Right renal pelvis (tissue), 4 donors: ENCODE measurements at regions not wholly inside any gene's neighbourhood (a gene's known extent, or its start where the extent isn't known, plus 50 kb on each side); places are given as distances from the start of the nearest gene placed in this dataset.
"Not testable (repeated sequence)": the region's sequence is repeated elsewhere in the genome, so short reads cannot be mapped to it uniquely, and the experiment has no call there.

Experiments used
- DNase-seq, 4 donors: peaks; one replicate each; pipeline ENCODE4 v3.0.0-alpha.2; 2013; ENCODE audit warnings: low read depth in 4 of 4, low spot score in 3 of 4, missing footprints in 1 of 4

- not testable (repeated sequence) for DNase-seq
Measured at GRCh38 chr10:8367672-8368411, 313.4 kb downstream of the GATA3 start.

GRCh38 chr10:8369666-8370065 lies 315.2 kb downstream of the GATA3 start:
- DNase-seq, result no peak

GRCh38 chr10:8374334-8374733 lies 319.8 kb downstream of the GATA3 start:
- DNase-seq, result no peak

GRCh38 chr10:8375137-8375536 lies 320.6 kb downstream of the GATA3 start:
- no peak for DNase-seq

- DNase-seq, result no peak
Measured at GRCh38 chr10:8378198-8378983, 323.9 kb downstream of the GATA3 start.

- no peak for DNase-seq
Measured at GRCh38 chr10:8379906-8380832, 325.7 kb downstream of the GATA3 start.

DNA sequence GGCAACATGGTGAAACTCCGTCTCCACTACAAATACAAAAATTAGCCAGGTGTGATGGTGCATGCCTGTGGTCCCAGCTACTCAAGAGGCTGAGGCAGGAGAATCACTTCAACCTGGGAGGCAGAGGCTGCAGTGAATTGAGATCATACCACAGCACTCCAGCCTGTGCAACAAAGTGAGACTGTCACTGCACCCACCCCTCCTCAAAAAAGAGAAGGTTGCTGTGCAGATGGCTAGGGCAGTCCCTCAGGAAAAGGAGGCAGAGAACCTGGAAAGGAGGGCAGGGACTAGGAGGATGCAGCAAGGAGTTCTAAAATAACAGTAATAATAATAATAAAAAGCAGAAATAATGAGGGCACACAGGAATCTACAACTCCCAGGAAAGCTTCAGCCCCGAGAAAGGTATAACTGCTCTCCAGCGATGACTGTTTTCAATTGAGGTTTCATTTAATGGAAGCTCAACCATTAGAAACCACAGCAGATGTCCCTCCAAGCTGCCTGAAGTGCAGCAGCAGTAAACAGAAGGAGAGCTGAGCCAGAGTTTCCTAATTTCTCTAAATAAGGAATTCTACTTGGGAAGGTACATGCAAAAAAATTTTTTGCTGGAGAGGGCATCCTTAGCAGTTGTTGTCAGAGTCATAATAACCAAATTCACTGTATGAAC lies 326.5 kb downstream of the GATA3 start:
- no peak for DNase-seq

DNA sequence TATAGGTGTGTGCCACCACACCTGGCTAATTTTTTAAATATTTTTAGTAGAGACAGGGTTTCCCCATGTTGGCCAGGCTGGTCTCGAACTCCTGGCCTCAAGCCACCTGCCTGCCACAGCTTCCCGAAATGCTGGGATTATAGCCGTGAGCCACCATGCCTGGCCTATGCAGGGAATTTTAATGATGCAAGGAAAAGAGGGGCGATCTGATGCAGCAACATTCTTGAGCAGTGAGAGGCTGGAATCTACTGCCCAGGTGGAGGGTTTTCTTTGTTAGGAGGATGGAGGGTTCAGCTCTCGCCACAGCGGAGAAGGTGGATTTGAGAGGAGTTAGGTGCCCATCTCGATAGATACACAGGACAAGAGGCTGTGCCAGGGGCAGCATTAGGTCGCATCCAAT lies 332.3 kb downstream of the GATA3 start:
- no peak for DNase-seq

DNA sequence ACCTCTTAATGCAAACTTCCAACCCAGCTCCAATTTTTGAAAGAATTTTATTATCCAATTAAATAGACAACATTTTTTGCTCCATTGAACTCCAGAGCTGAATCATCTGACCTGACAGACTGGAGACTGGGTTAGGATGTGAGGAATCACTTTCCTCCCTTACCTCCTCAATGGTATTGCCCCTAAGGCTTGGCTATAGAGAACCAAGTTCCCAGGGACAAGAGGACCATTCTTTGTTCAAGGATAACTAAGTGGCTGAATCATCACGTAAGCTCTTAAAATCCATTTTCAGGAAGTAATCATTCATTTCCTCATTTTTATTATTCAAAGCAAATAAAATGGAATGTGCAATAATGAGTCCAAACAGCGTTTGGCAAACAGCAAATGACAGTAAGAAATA lies 335.1 kb downstream of the GATA3 start:
- no peak for DNase-seq

DNA sequence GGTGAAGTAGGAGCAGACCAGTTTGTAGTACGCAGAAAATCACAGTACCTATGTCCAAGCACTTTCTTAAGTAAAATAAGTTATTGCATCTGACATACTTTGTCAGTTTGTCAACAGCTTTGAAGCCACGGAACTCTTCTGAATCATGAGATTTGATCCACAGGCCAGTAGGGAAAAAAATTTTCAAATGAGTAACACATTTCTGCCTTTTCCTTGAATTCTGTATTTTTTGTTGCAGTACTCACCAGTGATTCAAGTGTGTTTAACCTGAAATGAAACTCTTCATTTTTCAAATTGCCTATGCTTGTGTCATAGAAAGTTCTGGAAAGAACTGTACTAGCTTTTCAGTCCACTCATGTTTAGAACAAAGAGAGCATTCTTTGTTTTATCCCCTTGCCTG lies 337.7 kb downstream of the GATA3 start:
- no peak for DNase-seq

DNA sequence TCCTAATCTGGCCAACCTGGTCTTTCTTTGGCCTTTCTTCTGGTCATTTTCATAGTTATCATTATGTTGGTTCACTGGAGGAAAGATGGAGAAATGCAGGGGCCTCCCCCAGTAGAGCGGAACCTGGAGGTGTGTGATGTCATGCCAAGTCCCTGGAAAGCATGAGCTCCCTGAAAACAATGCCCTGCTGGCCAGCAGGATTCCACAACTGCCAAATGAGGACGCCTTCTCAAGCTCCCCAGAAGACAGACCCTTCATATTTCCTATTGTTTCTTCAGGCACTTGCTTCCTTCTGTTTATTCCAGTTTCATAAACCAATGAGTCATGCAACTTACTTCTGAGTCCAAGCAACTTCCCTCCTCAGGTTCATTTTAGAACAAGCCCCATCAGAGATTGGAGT lies 339.0 kb downstream of the GATA3 start:
- no peak for DNase-seq

DNA sequence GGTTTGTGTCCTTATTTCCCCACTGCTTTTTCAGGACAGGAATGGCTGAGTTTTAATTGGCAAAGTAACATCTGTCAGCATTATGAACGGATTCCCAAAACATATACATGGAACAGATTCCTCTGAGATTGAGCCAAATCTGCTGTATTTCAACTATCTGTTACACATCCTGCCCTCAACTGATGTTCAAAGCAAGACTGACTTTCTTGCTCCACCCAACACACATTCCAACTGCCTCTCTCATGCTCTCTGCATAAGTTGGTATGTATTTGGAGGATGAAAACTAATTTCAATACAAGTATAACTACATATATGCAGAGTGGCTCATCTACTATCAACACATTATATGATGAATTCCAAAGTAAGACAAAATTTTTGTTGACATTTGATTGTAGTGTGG lies 342.2 kb downstream of the GATA3 start:
- DNase-seq, result no peak

DNA sequence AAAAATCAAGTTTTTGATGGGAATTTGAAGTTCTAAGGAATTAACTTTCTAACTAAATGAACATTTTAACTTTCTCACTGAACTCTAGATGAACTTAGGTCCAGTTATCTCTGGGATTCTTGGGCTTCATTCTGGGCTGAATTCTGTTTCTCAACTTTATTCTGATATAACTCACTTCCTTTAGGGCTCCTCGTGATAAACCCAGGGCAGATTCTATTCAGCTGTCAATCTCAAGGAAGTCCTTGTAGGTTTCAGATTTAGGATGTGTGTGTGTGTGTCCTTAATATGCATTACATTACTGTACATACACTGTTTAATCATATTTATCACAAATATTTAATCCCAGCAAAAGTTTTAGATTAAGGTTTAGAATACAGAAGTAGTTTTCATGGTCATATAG lies 344.3 kb downstream of the GATA3 start:
- DNase-seq, result no peak

DNA sequence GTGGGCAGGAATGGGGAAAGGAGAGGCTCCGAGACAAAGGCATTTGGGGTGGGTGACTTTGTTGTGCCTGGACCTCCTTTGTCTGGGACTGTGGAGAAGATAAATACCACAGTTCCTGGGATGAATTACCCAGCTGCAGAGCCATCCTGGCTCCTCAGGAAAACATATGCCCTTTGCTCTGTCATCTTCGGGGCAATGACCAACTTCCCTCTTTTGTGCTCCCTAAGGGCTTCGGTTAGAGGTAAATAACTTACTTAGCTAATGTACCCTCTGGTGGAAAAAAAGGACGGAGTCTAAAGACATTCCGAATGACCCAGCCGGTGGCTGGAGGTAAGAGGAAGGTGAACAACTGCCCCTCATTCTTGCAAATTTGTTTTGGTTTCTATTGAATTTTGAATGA lies 345.7 kb downstream of the GATA3 start:
- no peak for DNase-seq

GRCh38 chr10:8400892-8401291 lies 346.4 kb downstream of the GATA3 start:
- no peak for DNase-seq

GRCh38 chr10:8401531-8401930 lies 347.0 kb downstream of the GATA3 start:
- DNase-seq, result no peak

DNA sequence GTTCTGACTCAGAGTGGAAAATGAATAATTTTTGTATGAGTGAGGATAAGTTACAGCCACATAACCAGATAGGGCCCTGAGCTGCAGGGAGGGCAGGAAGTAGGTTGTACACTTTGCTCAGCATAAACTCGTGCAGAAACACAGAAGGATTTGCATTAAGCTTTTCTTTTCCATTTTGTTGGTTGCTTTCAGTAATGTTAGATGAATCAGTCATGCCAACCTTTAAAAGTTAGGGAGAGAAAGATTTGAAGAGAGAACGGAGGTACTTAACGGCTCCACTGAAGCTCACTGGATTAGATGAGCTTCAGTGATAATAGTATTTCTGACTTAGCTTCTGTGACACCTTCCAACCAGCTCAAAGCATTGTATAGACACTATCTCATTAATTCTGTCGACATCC lies 348.1 kb downstream of the GATA3 start:
- DNase-seq, result no peak

DNA sequence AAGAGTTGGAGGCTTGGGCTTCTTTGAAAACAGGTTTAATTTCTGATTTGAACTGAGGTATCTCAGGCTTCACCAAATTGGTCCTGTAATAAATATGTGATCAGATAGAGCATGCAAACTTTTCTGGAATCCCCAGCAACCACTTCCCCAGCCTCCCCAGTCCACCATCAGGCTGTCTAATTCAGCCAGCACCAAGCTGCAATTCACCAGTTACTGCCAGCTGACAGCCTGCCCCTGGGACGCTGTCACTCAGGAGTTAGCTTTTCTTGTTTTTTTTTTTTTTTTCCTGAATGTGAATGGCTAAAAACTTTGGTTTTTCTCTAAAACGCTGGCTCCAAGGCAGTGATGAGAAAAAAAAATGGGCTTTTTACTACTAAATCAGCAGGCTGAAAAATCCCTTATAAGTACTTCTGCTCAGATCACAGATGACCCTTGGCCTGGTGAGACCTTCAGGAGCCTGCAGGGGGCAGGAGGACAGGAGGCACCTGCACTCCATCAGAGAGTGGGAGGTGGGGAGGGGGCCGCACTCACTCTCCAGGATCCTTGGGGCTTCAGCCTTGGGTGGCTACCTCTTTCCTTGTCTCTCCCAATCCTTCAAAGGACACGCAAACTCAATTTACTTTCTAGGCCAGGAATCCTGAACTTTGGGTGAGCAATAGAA lies 349.4 kb downstream of the GATA3 start:
- no peak for DNase-seq

DNA sequence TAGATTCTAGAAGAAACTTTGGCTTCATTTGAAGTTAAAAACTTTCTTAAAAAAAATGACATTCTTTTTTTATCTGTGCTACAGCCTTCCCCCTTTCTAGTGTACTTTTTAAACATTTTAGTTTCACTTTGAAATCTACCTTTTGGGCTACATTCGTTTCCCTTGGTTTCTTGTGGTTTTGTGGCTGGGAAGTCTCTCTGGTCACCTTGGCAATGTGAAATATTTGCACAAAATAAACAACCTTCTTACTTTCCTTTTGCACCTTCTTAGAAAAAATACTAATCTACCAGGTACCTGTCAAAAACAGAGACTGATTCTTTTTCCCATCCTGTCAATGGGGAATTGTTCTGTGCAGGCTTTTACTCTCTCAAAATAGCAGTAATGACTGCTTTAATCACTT lies 350.2 kb downstream of the GATA3 start:
- no peak for DNase-seq

- no peak for DNase-seq
Measured at GRCh38 chr10:8405596-8405995, 351.1 kb downstream of the GATA3 start.
